Tibial nerve (tissue), 4 donors: ENCODE measurements at regions not wholly inside any gene's neighbourhood (a gene's known extent, or its start where the extent isn't known, plus 50 kb on each side); places are given as distances from the start of the nearest gene placed in this dataset.

Experiments used
- DNase-seq, 2 donors: peaks; one replicate each; pipeline ENCODE4 v3.0.0-alpha.2; 2019; ENCODE audit warnings: low spot score in 2 of 2
- H3K27ac ChIP-seq, 4 donors: fragments of 200-600 bp; sonication (generic) in 3 of 4; one replicate each; pipeline ENCODE4 v1.5.1; 2017 to 2019; ENCODE audit warnings: mild to moderate bottlenecking in 1 of 4
- H3K27me3 ChIP-seq, 2 donors: fragments of 200-600 bp; sonication (generic) in 1 of 2; one replicate each; pipeline versions ENCODE4 v1.5.1 to v1.6.0; 2017 to 2019
- H3K36me3 ChIP-seq, 3 donors: fragments of 200-600 bp; sonication (generic); one replicate each; pipeline ENCODE4 v1.5.1; 2018 to 2019
- H3K4me1 ChIP-seq, 4 donors: fragments of 200-600 bp; sonication (generic) in 3 of 4; one replicate each; pipeline ENCODE4 v1.5.1; 2017 to 2019
- H3K4me3 ChIP-seq, 4 donors: fragments of 200-600 bp; sonication (generic) in 3 of 4; one replicate each; pipeline ENCODE4 v1.5.1; 2017 to 2019; ENCODE audit warnings: mild to moderate bottlenecking in 1 of 4, moderate library complexity in 1 of 4
- H3K9me3 ChIP-seq, 4 donors: fragments of 200-600 bp; sonication (generic) in 3 of 4; one replicate each; pipeline ENCODE4 v1.5.1; 2017 to 2019
- EP300 ChIP-seq, 2 donors: sonication (generic); formaldehyde crosslinking; IDR thresholded peaks; one replicate each; pipeline ENCODE4 v1.6.1; 2017; ENCODE audit warnings: antibody characterized with exemption in 2 of 2, mild to moderate bottlenecking in 1 of 2
- POLR2A ChIP-seq, 2 donors: fragments of 450-650 bp; IDR thresholded peaks; one replicate each; pipeline ENCODE4 v1.6.1; 2017; ENCODE audit warnings: antibody characterized with exemption in 2 of 2, mild to moderate bottlenecking in 2 of 2, moderate library complexity in 2 of 2
- WGBS, 2 donors: methylation state at CpG; one replicate each; pipeline ENCODE4 v1.1.5; 2018; 5-methylcytosine and 5-hydroxymethylcytosine counted together
- TF ChIP-seq, protein P1 (sequence below), 5 experiments: fragments of 200-600 bp in 3 of 5; fragments of 450-650 bp in 2 of 5; sonication (generic) in 3 of 5; IDR thresholded peaks; one replicate each; pipeline ENCODE4 v1.5.1; 2016 to 2019; ENCODE audit warnings: antibody characterized with exemption in 5 of 5, mild to moderate bottlenecking in 3 of 5, moderate library complexity in 2 of 5

DNA sequence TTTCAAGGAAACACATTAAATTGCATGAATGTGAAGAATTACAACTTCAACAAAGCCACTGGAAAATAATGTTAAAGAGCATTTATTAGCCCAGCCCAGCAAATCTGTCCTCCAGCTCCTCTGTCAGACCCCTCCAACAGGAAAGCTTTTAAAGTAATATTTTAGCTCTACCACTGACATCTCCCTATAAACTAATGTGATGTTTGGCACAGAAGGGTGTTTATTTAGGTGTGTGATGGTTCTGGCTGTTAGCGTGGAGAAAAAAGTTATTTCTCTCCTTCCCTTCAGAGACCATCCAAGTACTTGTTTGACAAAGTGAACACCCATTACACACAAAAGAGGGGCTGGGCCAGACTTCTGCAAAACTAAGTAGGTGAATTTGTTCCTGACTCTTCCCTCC is 111.9 kb upstream of the TARS1 start:
- Histone ChIP-seq H3K4me1 (peaks cover 0 to 4% (median 0%) of the 10 kb centered on the region in 4 donors), H3K36me3 (no peaks in the 10 kb centered on the region), H3K27ac (no peak overlapping the region), H3K9me3 (no peaks in the 10 kb centered on the region), H3K27me3 (no peaks in the 10 kb centered on the region), H3K4me3 (no peak overlapping the region)
- no peak for TF ChIP-seq POLR2A (IDR thresholded peaks at IDR 0.05)
- TF ChIP-seq, protein P1, sequence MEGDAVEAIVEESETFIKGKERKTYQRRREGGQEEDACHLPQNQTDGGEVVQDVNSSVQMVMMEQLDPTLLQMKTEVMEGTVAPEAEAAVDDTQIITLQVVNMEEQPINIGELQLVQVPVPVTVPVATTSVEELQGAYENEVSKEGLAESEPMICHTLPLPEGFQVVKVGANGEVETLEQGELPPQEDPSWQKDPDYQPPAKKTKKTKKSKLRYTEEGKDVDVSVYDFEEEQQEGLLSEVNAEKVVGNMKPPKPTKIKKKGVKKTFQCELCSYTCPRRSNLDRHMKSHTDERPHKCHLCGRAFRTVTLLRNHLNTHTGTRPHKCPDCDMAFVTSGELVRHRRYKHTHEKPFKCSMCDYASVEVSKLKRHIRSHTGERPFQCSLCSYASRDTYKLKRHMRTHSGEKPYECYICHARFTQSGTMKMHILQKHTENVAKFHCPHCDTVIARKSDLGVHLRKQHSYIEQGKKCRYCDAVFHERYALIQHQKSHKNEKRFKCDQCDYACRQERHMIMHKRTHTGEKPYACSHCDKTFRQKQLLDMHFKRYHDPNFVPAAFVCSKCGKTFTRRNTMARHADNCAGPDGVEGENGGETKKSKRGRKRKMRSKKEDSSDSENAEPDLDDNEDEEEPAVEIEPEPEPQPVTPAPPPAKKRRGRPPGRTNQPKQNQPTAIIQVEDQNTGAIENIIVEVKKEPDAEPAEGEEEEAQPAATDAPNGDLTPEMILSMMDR (IDR thresholded peaks at IDR 0.05), result no peak
- TF ChIP-seq EP300 (IDR thresholded peaks at IDR 0.05), result no peak
- 38 to 58% methylated on average over 1 of the region's 1 CpG for WGBS, 2 donors
- no peak for DNase-seq

- no peak overlapping the region for H3K4me3 ChIP-seq
- H3K27me3 ChIP-seq, result no peaks in the 10 kb centered on the region
- WGBS, 2 donors, result 69 to 74% methylated on average over 1 of the region's 1 CpG
- TF ChIP-seq EP300 (IDR thresholded peaks at IDR 0.05), result no peak
- no peak for DNase-seq
- no peaks in the 10 kb centered on the region for H3K9me3 ChIP-seq
- no peaks in the 10 kb centered on the region for H3K36me3 ChIP-seq
- no peak overlapping the region for H3K27ac ChIP-seq
- peaks cover 0 to 4% (median 0%) of the 10 kb centered on the region in 4 donors for H3K4me1 ChIP-seq
Observed at GRCh38 chr5:33329891-33330290, 110.9 kb upstream of the TARS1 start.

DNA sequence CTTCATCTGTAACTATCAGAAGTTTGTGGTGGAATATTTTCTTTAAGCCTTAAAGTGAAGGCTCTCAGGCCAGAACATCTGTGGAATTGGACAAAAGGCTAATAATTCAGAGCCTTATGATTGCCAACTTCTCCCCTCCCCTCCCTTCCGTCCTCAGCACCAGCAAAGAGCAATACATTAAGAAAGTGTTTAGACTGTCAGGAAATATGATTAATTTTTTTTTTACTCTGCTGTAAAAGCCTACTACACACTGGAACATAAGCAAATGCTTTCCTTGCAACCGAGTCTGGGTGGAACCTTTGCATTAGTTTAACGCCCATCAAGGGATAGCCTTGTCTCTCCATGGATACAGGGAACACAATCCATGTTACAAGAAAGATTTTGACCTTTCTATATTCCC is 110.3 kb upstream of the TARS1 start:
- Histone ChIP-seq H3K36me3 (no peaks in the 10 kb centered on the region), H3K27me3 (no peaks in the 10 kb centered on the region), H3K27ac (no peak overlapping the region), H3K4me1 (peaks cover 0 to 4% (median 0%) of the 10 kb centered on the region in 4 donors), H3K4me3 (no peak overlapping the region), H3K9me3 (no peaks in the 10 kb centered on the region)
- no peak for DNase-seq
- TF ChIP-seq EP300 (IDR thresholded peaks at IDR 0.05), result no peak
- TF ChIP-seq, protein P1 (IDR thresholded peaks at IDR 0.05), result no peak
- TF ChIP-seq POLR2A (IDR thresholded peaks at IDR 0.05), result no peak
- WGBS, 2 donors, result 51 to 60% methylated on average over 3 of the region's 3 CpGs

DNA sequence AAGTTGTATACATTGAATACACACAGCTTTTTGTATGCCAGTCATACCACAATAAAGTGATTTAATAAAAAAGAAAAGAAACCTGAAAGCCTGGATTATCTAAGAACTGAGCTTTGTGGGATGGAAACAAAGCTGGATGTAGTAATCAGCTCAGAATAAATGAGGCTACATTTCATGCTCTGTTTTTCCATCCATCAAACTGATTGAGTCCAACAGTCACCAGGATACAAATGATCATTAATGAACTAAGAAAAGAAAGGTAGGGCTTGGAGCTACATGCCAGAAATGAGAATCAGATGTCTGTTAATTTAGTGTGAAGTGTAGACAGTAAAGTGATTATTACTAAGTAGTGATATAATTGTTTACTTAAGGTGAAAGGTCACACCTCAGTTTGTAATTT is 109.8 kb upstream of the TARS1 start:
- Histone ChIP-seq H3K27me3 (no peaks in the 10 kb centered on the region), H3K4me1 (peaks cover 0 to 4% (median 0%) of the 10 kb centered on the region in 4 donors), H3K4me3 (no peak overlapping the region), H3K27ac (no peak overlapping the region), H3K36me3 (no peaks in the 10 kb centered on the region), H3K9me3 (no peaks in the 10 kb centered on the region)
- DNase-seq, result no peak
- TF ChIP-seq, protein P1 (IDR thresholded peaks at IDR 0.05), result no peak
- TF ChIP-seq POLR2A (IDR thresholded peaks at IDR 0.05) (no peak), EP300 (IDR thresholded peaks at IDR 0.05) (no peak)

DNA sequence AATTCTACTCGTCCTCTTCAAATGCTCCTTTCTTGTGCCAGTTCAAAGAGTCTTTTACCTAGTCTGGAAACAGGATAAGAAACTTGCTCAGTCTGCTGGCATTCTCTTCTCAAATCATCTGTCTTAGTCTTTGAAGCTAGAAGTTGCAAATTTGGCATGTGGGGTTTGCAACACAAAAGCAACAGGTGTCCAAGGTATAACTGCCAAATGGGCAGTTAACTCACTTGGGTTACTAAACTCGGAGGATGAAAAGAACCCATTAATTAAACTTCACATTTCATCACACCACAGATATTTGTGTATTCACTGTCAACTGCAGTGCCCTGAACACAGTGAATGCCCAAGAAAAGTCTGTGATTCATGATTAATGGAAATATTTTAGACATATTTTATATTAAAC is 108.0 kb upstream of the TARS1 start:
- Histone ChIP-seq H3K27ac (no peak overlapping the region), H3K27me3 (no peaks in the 10 kb centered on the region), H3K4me1 (peaks cover 0 to 4% (median 0%) of the 10 kb centered on the region in 4 donors), H3K9me3 (no peaks in the 10 kb centered on the region), H3K4me3 (no peak overlapping the region), H3K36me3 (no peaks in the 10 kb centered on the region)
- TF ChIP-seq EP300 (IDR thresholded peaks at IDR 0.05) (no peak), POLR2A (IDR thresholded peaks at IDR 0.05) (no peak)
- TF ChIP-seq, protein P1 (IDR thresholded peaks at IDR 0.05), result no peak
- no peak for DNase-seq
- 70 to 82% methylated on average over 2 of the region's 2 CpGs for whole genome bisulfite sequencing, 2 donors

- no peaks in the 10 kb centered on the region for H3K27me3 ChIP-seq
- peaks cover 0 to 2% (median 0%) of the 10 kb centered on the region in 4 donors for H3K9me3 ChIP-seq
- 86 to 91% methylated on average over 1 of the region's 1 CpG for WGBS, 2 donors
- no peak for TF ChIP-seq POLR2A (IDR thresholded peaks at IDR 0.05)
- DNase-seq, result no peak
- H3K27ac ChIP-seq, result no peak overlapping the region
- H3K36me3 ChIP-seq, result no peaks in the 10 kb centered on the region
- H3K4me3 ChIP-seq, result no peak overlapping the region
- H3K4me1 ChIP-seq, result peaks cover 0 to 4% (median 0%) of the 10 kb centered on the region in 4 donors
Observed at GRCh38 chr5:33334829-33335228, 105.9 kb upstream of the TARS1 start.
